GM18507 (cell line): ENCODE measurements at regions not wholly inside any gene's neighbourhood (a gene's known extent, or its start where the extent isn't known, plus 50 kb on each side); places are given as distances from the start of the nearest gene placed in this dataset.

Experiments
- DNase-seq: peaks from one replicate; pipeline ENCODE4 v3.0.0; 2011; ENCODE audit warnings: low read depth; ENCODE audit not compliant: insufficient read length; ENCODE audit errors: extremely low spot score
- FAIRE-seq: peaks from 2 replicates; lab custom pipeline; 2011; peaks lifted over from hg19 to GRCh38; lab: Jason Lieb, UNC

DNA sequence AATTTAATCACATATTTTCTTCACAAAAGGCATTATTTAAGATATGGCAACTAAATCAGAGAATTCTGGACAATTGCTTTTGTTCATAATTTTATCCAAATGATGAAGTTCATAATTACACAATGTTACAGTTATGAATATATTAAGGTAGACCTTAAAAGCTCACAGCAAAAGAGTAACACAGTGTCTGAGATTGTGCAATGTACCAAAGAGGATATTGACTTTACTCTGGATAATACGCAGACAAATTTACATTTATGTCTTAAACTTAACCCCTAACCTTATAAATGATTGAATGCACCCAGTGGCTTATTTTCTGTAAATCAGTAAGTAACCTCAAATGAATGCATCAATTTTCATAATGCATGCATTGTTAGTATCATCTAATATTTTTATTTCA is 216.2 kb upstream of the SAMSN1 start:
- DNase-seq = no peak
- no peak for FAIRE-seq

DNA sequence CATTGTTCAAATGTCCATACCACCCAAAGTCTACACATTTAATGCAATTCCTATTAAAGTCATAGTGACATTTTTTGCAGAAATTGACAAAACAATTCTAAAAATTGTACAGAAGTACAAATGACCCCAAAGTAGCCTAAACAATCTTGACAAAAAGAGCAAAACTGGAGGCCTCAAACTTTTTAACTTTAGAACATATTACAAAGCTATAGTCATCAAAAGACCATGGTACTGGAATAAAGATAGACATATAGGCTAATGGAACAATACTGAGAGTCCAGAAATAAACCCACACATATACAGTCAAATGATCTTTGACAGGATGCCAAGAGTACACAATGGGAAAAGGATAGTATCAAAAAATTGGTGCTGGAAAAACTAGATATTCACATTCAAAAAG is 213.2 kb upstream of the SAMSN1 start:
- no peak for FAIRE-seq
- no peak for DNase-seq

DNA sequence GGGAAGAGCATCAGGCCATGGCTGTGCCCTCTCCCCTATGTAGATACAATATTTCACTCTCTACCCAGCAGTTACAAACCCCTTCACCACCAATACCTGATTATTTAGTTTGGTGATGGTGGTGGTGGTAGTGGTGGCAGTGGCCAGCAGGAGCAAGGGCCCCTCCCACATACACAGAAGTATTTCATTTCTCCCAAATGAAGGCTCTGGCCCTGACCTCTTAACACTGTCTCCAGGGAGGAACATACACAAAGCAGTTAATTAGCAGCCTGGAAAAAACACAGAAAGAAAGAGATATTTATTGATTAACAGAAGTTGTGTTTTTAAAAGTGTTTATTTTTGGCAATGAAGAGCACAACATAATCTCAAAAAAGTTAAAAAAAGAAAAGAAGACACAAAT is 212.7 kb upstream of the SAMSN1 start:
- DNase-seq (no peak), FAIRE-seq (no peak)

DNA sequence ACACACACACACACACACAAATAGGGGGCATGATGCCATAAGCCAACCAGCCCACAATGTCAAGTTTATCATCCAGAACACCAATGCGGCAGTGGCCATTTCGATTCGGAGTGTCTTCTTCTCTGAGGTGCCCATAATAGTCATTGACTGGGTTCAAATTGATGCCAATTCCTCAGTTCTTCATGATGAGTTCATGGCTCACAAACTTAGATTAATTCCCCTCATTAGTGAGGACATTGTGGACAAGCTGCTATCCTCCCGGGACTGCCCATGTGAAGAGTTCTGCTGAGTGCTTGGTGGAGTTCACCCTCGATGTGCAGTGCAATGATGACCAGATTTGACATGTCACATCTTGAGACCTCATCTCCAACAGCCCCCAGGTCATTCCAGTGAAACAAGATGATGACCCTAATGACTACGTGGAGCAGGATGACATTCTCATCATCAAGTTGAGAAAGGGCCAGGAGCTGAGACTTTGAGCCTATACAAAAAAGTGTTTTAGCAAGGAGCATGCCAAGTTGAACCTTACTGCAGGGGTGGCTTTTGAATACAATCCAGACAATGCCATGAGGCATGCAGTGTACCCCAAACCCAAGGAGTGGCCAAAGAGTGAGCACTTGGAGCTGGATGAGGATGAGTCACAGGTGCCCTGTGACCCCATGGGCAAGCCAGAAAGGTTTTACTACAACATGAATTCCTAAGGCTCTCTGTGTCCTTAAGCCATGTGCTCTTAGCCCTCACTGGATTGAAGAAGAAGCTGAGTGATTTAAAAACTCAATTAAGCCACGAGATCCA is 211.6 kb upstream of the SAMSN1 start:
- DNase-seq (no peak), FAIRE-seq (no peak)

DNA sequence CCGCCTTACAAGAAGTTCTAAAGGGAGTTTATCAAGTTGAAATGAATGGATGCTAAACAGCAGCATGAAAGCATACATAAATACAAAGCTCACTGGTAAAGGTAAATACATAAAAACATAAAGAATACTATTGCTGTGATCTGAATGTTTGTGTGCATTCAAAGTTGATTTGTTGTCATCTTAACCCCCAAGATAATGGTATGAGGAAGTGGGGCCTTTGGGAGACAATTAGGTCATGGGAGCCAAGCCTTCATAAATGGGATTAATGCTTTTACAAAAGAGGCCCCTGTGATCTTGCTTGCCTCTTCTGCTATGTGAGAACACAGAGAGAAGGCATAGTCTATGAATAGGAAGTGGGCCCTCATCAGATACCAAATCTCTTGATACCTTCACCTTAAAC is 209.0 kb upstream of the SAMSN1 start:
- DNase-seq (no peak), FAIRE-seq (no peak)

DNA sequence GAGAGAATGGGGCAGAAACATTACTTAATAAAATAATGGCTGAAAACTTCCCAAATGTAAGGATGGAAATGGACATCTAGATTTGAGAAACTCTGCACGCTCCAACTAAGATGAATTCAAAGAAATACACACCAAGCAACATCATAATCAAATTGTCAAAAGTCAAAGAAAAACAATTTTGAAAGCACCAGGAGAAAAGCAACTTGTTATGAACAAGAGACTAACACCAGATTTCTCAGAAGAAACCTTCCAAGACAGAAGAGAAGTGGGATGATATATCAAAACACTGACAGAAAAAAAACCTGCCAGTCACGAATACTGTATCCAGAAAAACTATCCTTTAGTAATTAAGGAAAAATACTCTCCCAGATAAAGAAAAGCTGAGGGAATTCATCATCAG is 208.6 kb upstream of the SAMSN1 start:
- no peak for FAIRE-seq
- no peak for DNase-seq

DNA sequence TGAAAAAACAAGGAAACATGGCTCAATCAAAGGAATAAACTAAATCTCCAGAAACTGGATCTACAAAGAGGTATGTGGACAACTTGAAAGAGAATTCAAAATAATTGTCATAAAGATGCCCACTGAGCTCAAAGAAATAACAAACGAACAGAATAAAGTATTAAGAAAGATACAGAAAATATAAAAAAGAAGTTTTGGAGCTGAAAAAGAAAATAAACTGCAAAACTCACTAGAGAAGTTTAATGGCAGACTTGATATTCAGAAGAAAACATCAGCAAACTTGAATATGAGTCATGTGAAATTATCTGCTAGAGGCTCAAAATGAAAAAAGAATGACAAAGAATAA is 208.1 kb upstream of the SAMSN1 start:
- DNase-seq = no peak
- FAIRE-seq = no peak

DNA sequence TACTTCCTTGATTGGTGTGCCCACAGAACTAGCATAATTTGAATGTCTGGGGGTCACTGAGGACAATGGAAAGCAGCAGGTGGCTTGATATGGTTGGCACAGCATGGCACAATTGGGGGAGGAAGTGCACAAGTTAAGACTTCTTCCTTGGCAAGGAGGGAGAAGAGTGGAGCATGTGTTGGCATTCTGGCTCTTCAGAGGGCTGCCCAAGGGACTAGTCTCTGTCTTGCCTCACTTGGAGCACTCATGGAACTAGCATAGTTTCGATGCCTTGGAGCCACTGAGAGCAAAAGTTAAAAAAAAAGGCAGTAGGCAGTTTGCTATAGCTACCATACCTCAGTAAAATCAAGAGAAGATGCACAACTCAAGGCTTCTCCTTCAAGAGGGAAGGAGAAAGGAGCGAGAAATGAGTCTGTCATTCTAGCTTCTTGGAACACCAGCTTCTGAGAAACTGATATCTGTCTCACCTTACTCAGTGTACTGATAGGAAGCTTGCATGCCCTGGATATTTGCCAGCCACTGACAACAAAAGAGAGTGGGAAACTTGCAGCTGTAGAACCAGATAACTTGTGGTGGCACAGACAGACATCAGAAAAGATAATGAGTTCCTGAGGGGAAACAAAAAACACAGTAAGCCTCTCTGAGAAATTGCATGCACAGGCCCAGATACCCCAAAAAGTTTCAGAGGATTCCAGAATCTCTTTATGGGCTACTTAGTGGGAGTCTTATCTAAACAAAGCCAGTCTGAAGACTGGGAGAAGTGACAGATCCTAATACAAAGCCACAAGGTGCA is 207.5 kb upstream of the SAMSN1 start:
- FAIRE-seq = no peak
- no peak for DNase-seq

DNA sequence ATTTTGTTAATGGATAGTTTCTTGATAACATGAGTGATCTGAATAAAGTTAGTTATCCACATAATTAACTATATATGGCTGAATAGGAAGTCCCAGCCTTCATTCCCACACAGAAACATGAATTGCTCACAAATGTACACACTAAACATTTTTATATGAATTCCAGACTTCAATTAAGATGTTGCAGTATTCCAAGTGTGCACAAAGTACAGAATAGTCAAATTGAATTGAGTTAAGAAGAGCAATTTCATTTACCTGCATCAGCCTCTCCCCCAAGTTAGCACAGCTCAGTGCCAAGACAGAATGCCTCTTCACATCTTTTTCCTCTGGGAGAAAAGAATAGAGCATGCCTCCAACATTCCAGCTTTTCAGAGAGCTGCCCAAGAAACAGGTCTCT is 207.0 kb upstream of the SAMSN1 start:
- no peak for DNase-seq
- FAIRE-seq = no peak

DNA sequence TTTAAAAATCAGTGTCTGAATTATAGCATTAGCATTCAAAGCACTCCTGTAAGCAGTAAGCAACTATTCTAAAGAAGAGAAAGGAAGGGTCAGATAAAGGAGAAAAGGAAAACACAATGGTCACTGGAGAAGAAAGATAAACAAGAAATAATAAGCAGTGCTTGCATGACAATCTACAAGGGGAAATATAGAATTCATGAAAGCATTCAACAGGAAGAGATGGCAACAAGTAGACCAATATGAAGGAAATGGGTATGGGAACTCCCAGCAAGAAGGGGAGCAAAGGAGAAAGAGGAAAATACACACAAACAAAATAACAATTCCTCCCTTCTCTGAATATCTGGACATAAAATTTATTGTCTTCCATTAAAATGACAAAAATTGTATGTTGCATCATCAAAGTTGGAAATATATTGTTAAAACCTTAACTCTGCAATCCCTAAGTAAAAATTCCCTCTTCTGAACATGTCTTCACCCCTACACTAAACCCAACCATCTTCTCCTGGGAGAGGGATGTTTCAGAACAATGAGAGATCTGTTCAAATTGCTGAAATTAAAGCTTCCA is 206.3 kb upstream of the SAMSN1 start:
- DNase-seq (no peak), FAIRE-seq (no peak)

DNA sequence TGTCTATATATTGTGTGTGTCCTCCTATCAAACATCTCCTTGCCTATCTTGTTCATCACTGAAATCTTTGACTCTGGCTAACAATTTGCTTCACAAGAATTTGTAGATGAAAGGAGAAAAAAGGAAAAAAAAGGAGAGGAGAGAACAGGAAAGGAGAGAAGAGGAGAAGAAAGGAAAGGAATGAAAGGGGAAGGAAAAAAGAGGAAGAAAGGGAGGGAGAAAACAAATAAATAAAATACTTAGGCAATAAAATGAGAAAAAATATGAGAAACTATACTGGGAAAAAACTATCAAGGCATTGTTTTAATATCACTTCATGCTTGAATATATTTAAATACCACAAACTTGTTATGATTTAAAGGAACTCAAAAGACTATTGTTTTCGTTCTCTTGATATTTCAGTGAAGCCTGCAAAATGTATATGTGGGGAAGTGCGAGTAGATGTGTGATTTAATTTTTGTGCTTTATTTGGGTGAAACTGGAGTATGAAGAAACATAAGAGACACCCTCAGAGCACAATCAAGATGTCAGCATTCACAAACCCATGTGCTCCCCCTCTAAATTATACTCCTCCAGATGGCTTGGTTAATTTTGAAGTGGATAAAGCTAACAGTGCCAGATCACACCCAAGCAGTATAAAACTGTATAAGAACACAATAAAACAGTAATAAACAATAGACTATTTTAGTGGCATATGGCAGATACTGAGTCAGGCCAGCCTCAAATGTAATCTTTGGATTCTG is 205.7 kb upstream of the SAMSN1 start:
- no peak for DNase-seq
- FAIRE-seq = no peak

DNA sequence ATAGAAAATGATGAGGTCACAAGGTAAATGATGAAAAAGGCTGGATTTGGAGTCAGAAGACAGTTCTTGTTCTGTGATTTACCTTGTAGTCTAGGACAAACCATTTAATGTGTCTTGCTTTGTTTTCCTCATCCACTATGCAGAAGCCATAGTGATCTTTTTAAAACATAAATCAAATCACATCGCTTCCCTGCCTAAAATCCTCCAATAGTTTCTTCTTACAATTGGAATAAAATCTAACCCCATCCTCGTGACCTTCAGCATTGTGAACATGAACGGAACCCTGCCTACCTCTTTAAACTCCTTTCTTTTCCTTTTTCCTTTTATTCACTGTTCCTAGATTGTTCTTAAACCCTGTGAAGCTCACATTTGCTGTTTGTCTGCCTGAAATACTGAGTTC is 204.9 kb upstream of the SAMSN1 start:
- no peak for FAIRE-seq
- DNase-seq = no peak

DNA sequence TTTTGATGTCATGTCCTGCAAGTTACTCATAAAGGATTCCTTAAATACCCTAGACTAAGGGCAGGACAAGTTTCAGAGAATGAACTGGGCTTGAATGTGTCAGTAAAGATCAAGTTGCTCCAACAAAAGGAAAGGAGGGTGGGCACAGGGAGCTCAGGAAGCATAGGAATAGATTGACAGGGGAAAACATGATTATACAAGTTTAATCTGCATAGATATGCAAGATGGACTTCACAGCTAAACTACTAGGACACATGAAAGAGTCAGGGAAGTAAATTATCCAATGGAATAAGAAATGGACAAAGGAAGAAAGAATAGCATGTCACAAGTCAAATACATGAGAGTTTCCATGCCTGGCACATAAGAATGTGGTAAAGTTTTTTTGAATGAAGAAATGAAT is 203.9 kb upstream of the SAMSN1 start:
- no peak for DNase-seq
- FAIRE-seq = no peak

DNA sequence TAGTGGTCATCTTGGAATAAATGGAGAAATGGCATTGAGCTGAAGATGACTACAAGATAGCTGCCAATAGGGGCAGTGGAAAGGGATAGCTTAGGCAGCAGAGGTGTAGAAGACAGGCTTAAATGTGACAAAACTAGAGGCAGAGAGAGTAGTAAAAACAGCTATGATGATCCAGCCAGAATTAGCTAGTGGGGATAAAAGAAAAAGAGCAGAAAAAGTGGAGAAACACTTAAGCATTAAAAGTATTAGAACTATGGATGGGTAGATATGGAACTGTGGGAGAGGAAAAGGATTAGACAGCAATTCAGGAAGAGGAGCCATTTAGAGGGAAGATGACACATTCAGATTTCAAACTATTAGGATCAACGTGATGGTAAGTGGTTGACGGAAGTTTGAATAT is 202.5 kb upstream of the SAMSN1 start:
- FAIRE-seq (no peak), DNase-seq (no peak)

DNA sequence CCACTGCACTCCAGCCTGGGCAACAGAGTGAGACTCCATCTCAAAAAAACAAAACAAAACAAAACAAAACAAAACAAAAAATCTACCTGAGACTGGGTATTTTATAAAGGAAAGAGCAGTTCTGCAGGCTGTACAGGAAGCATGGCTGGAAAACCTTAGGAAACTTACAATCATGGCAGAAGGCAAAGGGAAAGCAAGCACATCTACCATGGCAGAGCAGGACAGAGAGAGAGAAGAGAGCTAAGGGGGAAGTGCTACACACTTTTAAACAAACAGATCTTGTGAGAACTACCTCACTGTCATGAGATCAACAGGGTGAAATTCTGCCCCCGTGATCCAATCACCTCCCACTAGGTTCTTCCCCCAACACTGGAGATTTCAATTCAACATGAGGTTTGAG is 198.3 kb upstream of the SAMSN1 start:
- DNase-seq (no peak), FAIRE-seq (no peak)

DNA sequence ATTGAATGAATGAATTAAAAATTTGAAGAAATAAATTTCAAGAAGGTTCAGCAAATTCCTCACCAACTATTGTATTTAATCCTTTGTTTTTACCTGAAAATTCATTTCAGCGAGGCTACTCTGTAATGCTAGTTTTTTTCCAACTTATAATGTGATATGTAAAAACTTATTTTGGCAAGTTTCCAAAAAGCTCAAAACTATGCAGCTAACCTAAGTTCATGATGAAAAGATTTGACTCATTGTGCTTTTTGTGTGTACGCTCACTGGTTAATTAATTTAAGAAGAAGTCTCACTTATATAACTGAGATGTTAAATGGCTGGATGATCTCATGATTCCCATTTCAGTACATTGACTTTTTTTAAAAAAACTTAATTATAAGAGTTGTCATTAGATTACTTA is 196.0 kb upstream of the SAMSN1 start:
- no peak for FAIRE-seq
- no peak for DNase-seq

DNA sequence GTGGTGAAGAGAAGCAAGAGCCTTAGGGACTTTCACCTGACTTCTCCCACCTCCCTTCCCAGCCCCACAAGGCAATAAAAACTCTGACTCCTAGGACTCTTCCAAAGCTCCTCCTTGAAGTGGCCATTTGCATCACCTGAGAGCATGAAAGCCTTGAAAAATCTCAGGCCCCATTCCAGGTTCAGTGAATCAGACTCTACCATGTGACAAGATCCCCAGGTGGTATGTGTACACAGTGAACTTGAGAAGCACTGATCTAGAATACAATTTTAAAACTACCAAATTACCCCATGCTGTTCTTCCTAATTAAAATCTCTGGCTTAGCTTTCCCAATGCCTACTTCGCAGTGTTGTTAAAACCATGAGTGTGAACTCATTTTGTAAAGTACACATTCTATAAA is 195.1 kb upstream of the SAMSN1 start:
- no peak for FAIRE-seq
- no peak for DNase-seq

DNA sequence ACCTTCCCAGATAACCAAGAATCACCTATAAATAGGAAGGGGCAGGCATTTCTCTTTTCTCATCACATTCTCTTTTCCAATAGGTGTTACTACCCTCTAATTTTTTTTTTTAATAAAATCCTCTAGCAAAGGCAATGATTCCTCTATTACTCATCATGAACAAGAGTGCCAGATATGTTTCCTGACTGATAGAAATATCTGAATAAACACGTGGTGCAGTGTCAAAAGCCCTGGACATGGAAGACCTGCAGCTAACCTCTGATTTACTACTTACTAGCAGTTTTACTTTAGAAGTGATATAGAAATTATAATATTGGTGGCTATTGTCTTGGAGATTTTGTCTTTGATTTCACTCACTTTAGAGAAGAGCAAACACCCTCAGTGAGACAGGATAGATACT is 194.6 kb upstream of the SAMSN1 start:
- no peak for DNase-seq
- FAIRE-seq = no peak

DNA sequence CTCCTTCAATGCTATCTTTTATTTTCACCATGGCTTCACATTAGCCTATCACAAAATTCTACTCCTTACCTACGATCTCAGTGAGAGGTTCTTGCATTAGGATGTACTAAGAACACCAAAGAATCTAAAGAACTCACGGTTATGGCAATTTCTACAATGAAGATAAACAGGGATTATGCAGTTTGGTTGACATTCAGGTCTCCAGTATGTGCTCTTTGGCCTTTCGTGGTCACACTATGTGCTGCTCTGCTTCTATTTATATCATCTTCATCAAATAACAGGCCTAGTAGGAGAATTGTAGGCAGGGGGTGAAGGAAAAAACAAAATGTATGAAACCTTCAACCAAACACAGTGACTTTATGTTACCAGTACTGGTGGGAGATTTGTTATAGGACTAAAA is 194.0 kb upstream of the SAMSN1 start:
- DNase-seq = no peak
- FAIRE-seq = no peak

DNA sequence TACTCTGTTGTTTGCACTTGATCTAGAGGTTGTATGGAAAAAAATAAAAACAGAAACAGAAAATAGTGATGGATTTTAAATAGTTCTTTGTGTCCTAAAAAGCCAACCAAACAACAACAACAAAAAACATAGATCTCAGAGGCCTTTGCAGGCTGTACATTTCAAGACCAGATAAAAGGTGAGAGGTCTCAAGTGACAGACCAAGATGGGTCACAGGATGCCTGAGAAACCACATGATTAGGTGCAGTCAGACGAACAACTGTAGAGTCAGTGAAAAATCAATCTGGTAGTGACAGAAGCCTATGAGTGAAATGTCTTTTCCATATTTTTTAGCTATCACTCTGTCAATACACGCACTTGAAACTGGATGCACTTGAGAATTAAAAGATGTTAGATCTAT is 193.5 kb upstream of the SAMSN1 start:
- DNase-seq = no peak
- no peak for FAIRE-seq
